ENCODE measurements at regions not wholly inside any gene's neighbourhood (a gene's known extent, or its start where the extent isn't known, plus 50 kb on each side); places are given as distances from the start of the nearest gene placed in this dataset.

GRCh38 chr12:91373086-91373485, 190.5 kb upstream of the DCN start:
- no peak for DNase-seq

DNA sequence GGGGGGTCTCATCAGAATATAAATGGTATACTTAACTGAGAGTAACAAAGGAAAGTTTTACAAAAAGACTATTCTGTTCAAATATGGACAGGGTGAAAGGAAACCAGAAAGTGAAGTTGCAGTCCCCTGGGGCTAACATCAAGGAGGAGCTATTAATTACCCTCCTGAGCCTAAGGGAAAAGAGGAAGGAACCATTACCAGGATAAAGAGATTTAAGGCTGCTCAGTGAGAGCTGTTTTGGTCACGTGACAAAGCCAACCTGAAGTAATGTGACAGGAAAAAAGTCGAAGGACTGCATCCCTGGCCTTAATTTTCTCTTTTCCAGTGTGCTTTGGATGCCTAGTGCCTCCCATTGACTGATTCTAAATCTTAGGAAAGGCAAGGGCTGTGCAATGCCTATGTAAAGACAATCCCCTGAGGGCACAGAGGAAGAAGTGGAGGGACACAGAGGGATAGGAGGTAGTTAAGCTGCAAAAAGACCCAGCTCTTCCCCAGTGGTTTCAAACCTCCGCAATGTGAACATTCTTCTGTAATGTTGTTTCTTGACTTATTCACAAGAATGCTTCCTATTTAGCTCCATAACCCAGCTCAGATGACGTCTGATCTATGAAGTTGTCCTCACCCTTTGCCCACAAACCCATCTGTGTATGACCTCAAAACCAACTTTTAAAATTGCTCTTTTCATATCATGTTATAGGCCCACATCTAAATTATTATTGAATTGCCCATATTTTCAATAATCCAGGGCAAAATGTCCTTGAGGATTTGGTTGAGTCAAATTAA, 187.7 kb upstream of the DCN start:
- no peak for DNase-seq

- DNase-seq: no peak
Measured at GRCh38 chr12:91368613-91369012, 186.0 kb upstream of the DCN start.

GRCh38 chr12:91367234-91367849, 184.7 kb upstream of the DCN start:
- DNase-seq: no peak

GRCh38 chr12:91364471-91365184, 182.0 kb upstream of the DCN start:
- DNase-seq: no peak

- DNase-seq: no peak
Measured at GRCh38 chr12:91361864-91362263, 179.2 kb upstream of the DCN start.

DNA sequence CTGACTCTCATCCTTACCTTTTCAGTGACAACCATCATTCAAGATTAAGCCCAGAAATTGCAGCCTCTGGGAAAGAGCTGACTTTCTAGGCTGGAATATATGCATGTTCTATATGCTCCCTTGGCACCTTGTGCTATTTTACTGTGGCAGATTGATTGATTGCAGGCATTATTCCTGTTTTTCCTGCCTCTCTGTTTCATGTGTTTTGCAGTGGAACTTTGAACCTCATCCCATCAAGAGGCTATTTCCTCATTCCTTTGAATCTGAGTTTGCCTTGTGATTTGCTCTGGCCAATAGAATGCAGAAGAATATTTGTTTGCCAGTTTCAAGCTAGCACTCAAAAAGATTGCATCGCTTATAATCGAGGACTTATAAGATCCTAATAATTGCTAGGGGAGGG, 174.8 kb upstream of the DCN start:
- no peak for DNase-seq

DNA sequence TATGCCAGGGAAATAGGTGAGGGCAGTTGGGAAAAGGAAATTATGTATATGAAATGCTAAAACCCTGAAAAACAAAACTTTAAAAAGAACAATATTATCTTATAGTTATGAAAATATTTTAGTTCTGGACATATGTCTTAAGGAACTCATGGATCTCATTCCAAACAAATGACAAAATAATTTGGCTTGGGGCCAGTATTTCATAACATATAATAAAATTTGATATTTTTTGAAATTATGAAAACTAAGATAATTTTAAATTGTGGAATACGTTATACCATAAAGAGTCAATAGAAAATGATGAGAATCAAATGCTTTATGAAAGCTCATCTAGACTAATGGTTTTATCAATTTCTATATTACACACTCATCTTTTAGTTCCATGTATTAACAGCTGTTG, 173.8 kb upstream of the DCN start:
- DNase-seq: no peak

- peak; percentile 30 for DNase-seq
Measured at GRCh38 chr12:91355150-91356006, 172.8 kb upstream of the DCN start.

- no peak for DNase-seq
Measured at GRCh38 chr12:91353266-91353665, 170.6 kb upstream of the DCN start.

- no peak for DNase-seq
Measured at GRCh38 chr12:91349476-91349875, 166.9 kb upstream of the DCN start.

- no peak for DNase-seq
Measured at GRCh38 chr12:91347481-91348214, 165.0 kb upstream of the DCN start.

GRCh38 chr12:91346827-91347226, 164.2 kb upstream of the DCN start:
- no peak for DNase-seq

DNA sequence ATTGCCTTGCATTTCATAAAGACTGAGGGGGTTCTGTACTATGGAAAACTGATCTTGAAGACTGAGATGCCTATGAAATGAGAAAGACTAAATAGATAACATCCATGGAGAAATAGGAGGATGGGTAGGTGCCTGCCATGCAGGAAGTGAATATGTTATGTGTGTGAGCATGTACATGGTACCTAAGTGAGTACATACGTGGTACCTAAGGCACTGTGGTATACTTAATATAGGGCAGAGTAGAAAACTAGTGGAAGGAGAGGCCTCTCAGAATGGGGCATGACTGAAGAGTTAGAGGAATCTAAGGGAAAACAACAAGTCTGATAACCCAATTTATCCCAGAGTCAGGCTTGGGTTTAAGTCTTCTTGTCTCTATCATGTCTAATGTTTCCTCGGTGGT, 161.8 kb upstream of the DCN start:
- DNase-seq: no peak

GRCh38 chr12:91343010-91343409, 160.4 kb upstream of the DCN start:
- DNase-seq: no peak

DNA sequence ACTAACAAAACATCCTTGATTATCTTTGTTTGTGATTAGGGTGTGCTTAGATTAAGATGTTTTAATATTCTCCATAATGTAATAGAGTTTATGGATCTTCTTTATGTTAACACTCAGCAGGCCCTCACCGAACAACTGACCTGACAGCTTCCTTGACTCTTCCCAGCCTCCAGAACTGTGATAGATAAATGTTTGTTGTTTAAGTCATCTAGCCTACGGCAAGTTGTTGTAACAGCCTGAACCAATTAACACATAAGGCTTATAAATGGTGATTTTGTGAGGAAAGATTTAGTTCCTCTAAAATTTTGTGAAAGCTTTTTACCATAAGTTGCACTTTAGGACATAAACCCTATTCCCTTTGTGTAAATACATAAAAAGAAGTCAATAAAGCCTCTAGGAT, 156.5 kb upstream of the DCN start:
- DNase-seq: no peak

DNA sequence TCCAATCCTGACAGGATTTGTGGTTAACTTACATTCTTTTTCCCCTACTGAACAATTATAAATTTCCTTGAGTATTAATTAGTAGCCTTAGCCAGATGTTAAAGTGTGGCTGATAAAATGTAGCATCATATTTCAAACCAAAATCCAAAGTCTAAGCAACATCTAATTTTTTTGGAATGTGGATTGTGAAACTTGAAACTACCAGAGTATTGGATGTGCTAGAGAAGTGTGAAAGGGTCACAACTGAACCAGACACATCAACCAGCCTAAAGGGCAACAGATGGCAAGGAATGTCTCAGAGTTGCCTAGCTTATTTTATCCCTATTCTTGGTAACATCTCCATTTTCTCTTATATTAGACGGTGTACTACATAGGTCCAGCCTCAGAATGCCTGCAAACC, 153.1 kb upstream of the DCN start:
- no peak for DNase-seq

GRCh38 chr12:91333966-91334365, 151.3 kb upstream of the DCN start:
- DNase-seq: no peak

GRCh38 chr12:91332302-91332701, 149.7 kb upstream of the DCN start:
- DNase-seq: no peak

- DNase-seq: no peak
Measured at GRCh38 chr12:91331371-91331770, 148.8 kb upstream of the DCN start.

GRCh38 chr12:91328451-91328850, 145.8 kb upstream of the DCN start:
- no peak for DNase-seq

GRCh38 chr12:91327889-91328288, 145.3 kb upstream of the DCN start:
- DNase-seq: no peak

GRCh38 chr12:91327131-91327530, 144.5 kb upstream of the DCN start:
- DNase-seq: no peak
